ENCODE measurements at regions not wholly inside any gene's neighbourhood (a gene's known extent, or its start where the extent isn't known, plus 50 kb on each side); places are given as distances from the start of the nearest gene placed in this dataset.

- no peak for TF ChIP-seq TAF1 (IDR thresholded peaks at IDR 0.05; ENCODE audit: low read depth, low read length)
- no peak for TF ChIP-seq POLR2AphosphoS5 (IDR thresholded peaks at IDR 0.05; ENCODE audit: low read depth, low read length)
- no peak for TF ChIP-seq POLR2A (IDR thresholded peaks at IDR 0.05; ENCODE audit: low read depth, low read length)
- TF ChIP-seq SPI1 (IDR thresholded peaks at IDR 0.05; ENCODE audit: low read depth, low read length): no peak
- FAIRE-seq (no peak), DNase-seq (ENCODE audit: insufficient read length, low spot score) (no peak)
Observed at GRCh38 chr2:8231902-8232301, 450.0 kb upstream of the ID2 start.

GRCh38 chr2:8232871-8233270 is 449.0 kb upstream of the ID2 start:
- DNase-seq (ENCODE audit: insufficient read length, low spot score): no peak
- FAIRE-seq: no peak
- TF ChIP-seq SPI1 (IDR thresholded peaks at IDR 0.05; ENCODE audit: low read depth, low read length) (no peak), POLR2AphosphoS5 (IDR thresholded peaks at IDR 0.05; ENCODE audit: low read depth, low read length) (no peak), PAX5 (IDR thresholded peaks at IDR 0.05; ENCODE audit: insufficient read depth, low read length, severe bottlenecking) (no peak), POU2F2 (IDR thresholded peaks at IDR 0.05; ENCODE audit: low read depth, low read length) (no peak), POLR2A (IDR thresholded peaks at IDR 0.05; ENCODE audit: low read depth, low read length) (no peak), TAF1 (IDR thresholded peaks at IDR 0.05; ENCODE audit: low read depth, low read length) (no peak)

- TF ChIP-seq POLR2A (IDR thresholded peaks at IDR 0.05; ENCODE audit: low read depth, low read length) (no peak), SPI1 (IDR thresholded peaks at IDR 0.05; ENCODE audit: low read depth, low read length) (peak; percentile 63), PAX5 (IDR thresholded peaks at IDR 0.05; ENCODE audit: insufficient read depth, low read length, severe bottlenecking) (no peak), TAF1 (IDR thresholded peaks at IDR 0.05; ENCODE audit: low read depth, low read length) (no peak), POLR2AphosphoS5 (IDR thresholded peaks at IDR 0.05; ENCODE audit: low read depth, low read length) (no peak), POU2F2 (IDR thresholded peaks at IDR 0.05; ENCODE audit: low read depth, low read length) (no peak)
- no peak for FAIRE-seq
- DNase-seq (ENCODE audit: insufficient read length, low spot score): no peak
Observed at GRCh38 chr2:8234253-8234652, 447.6 kb upstream of the ID2 start.

- TF ChIP-seq POLR2AphosphoS5 (IDR thresholded peaks at IDR 0.05; ENCODE audit: low read depth, low read length) (no peak), POU2F2 (IDR thresholded peaks at IDR 0.05; ENCODE audit: low read depth, low read length) (peak; percentile 77), TAF1 (IDR thresholded peaks at IDR 0.05; ENCODE audit: low read depth, low read length) (no peak), POLR2A (IDR thresholded peaks at IDR 0.05; ENCODE audit: low read depth, low read length) (no peak), PAX5 (IDR thresholded peaks at IDR 0.05; ENCODE audit: insufficient read depth, low read length, severe bottlenecking) (peak; percentile 81)
- no peak for DNase-seq (ENCODE audit: insufficient read length, low spot score)
- FAIRE-seq: peak; percentile 99
Observed at GRCh38 chr2:8234757-8235374, 447.0 kb upstream of the ID2 start.

DNA sequence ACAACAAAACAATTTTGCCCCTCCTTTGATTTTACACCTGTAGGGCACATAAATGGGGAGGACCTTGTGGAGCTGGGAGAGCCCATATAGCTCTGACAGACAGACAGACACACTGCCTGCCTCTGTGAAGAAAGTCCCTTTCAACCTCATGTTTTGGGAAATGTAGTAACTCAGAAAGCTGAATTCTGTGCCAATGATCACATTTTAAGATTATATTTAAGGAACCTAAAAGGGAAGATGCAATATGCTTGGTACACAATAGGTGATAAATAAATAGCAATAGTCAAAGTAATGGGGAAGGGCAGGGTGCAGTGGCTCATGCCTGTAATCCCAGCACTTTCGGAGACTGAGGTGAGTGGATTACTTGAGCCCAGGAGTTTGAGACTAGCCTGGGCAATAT is 446.4 kb upstream of the ID2 start:
- DNase-seq (ENCODE audit: insufficient read length, low spot score) (no peak), FAIRE-seq (no peak)
- no peak for TF ChIP-seq POLR2AphosphoS5 (IDR thresholded peaks at IDR 0.05; ENCODE audit: low read depth, low read length)
- TF ChIP-seq SPI1 (IDR thresholded peaks at IDR 0.05; ENCODE audit: low read depth, low read length): no peak
- TF ChIP-seq POLR2A (IDR thresholded peaks at IDR 0.05; ENCODE audit: low read depth, low read length): no peak
- no peak for TF ChIP-seq POU2F2 (IDR thresholded peaks at IDR 0.05; ENCODE audit: low read depth, low read length)
- no peak for TF ChIP-seq TAF1 (IDR thresholded peaks at IDR 0.05; ENCODE audit: low read depth, low read length)
- TF ChIP-seq PAX5 (IDR thresholded peaks at IDR 0.05; ENCODE audit: insufficient read depth, low read length, severe bottlenecking): no peak

GRCh38 chr2:8236391-8236790 is 445.5 kb upstream of the ID2 start:
- DNase-seq (ENCODE audit: insufficient read length, low spot score): no peak
- TF ChIP-seq POLR2A (IDR thresholded peaks at IDR 0.05; ENCODE audit: low read depth, low read length) (no peak), POU2F2 (IDR thresholded peaks at IDR 0.05; ENCODE audit: low read depth, low read length) (no peak), PAX5 (IDR thresholded peaks at IDR 0.05; ENCODE audit: insufficient read depth, low read length, severe bottlenecking) (no peak), TAF1 (IDR thresholded peaks at IDR 0.05; ENCODE audit: low read depth, low read length) (no peak), POLR2AphosphoS5 (IDR thresholded peaks at IDR 0.05; ENCODE audit: low read depth, low read length) (no peak), SPI1 (IDR thresholded peaks at IDR 0.05; ENCODE audit: low read depth, low read length) (no peak)
- peak; percentile 9 for FAIRE-seq

DNA sequence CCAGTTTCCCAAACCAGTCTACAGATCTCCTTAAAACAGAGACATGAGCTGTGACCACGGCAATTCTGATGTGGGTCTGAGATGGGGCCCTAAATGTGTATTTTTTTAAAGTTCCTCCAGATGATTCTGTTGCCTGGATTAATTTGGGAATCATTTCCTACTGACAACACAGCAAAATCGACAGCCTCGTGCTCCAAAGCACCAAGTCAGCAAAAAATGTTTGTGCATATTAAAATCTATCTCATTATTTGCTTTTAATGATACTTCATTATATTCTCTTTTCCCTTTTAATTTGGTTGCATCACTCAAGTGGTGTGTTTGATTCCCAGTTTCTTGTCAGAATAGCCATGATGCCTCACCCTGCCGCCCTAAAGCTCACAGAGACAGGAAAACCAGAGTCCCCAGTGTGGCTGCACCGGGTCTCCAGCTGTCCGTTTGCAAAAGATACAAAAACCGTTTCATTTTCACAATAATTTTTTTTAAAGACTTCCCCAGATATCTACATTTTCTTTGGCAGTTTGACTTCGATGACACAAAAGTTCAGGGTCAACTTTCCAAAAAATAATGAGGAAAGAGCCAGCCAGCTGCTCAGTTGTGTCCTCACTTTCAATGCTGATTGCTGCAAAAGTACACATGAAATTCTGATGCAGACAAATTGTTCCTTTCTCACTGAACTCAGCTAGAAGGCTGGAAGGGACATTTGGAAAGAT is 443.2 kb upstream of the ID2 start:
- no peak for DNase-seq (ENCODE audit: insufficient read length, low spot score)

DNA sequence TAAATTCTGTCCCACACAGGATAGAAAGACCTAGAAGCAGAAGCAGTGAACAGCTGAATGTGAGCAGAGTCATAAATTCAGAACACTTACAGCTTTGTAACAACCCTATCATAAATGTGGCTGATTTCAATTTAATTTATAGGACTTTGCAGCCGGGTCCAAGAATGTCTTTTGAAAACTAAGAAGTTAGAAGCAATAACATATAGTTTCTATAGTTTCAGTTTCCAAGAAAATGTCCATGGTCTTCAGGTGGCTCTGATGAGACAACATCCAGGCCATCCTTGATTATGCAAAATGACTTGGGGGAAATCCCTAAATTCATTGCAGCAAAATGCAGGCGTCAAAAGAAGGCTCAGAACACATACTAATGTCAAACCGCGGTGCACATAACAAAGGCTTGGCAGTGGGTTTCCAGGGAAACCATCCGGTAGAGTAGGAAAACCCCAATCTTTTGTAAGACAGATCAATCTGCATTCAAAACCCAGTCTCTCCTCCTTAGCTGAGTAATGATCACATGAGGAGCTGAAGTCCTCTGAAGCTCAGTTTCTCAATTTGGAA is 442.2 kb upstream of the ID2 start:
- no peak for DNase-seq (ENCODE audit: insufficient read length, low spot score)
- FAIRE-seq: no peak
- TF ChIP-seq POU2F2 (IDR thresholded peaks at IDR 0.05; ENCODE audit: low read depth, low read length): peak; percentile 82
- TF ChIP-seq SPI1 (IDR thresholded peaks at IDR 0.05; ENCODE audit: low read depth, low read length): no peak
- TF ChIP-seq PAX5 (IDR thresholded peaks at IDR 0.05; ENCODE audit: insufficient read depth, low read length, severe bottlenecking): no peak

More for the DNA sequence above, 443.2 kb upstream of the ID2 start:
- TF ChIP-seq PAX5 (IDR thresholded peaks at IDR 0.05; ENCODE audit: insufficient read depth, low read length, severe bottlenecking): no peak
- TF ChIP-seq POLR2AphosphoS5 (IDR thresholded peaks at IDR 0.05; ENCODE audit: low read depth, low read length): no peak
- no peak for TF ChIP-seq POU2F2 (IDR thresholded peaks at IDR 0.05; ENCODE audit: low read depth, low read length)
- TF ChIP-seq POLR2A (IDR thresholded peaks at IDR 0.05; ENCODE audit: low read depth, low read length): no peak
- TF ChIP-seq TAF1 (IDR thresholded peaks at IDR 0.05; ENCODE audit: low read depth, low read length): no peak
- no peak for TF ChIP-seq SPI1 (IDR thresholded peaks at IDR 0.05; ENCODE audit: low read depth, low read length)
- no peak for FAIRE-seq

- DNase-seq (ENCODE audit: insufficient read length, low spot score) (no peak), FAIRE-seq (no peak)
- no peak for TF ChIP-seq POU2F2 (IDR thresholded peaks at IDR 0.05; ENCODE audit: low read depth, low read length)
- TF ChIP-seq PAX5 (IDR thresholded peaks at IDR 0.05; ENCODE audit: insufficient read depth, low read length, severe bottlenecking): no peak
- TF ChIP-seq POLR2A (IDR thresholded peaks at IDR 0.05; ENCODE audit: low read depth, low read length): no peak
- TF ChIP-seq POLR2AphosphoS5 (IDR thresholded peaks at IDR 0.05; ENCODE audit: low read depth, low read length): no peak
- TF ChIP-seq TAF1 (IDR thresholded peaks at IDR 0.05; ENCODE audit: low read depth, low read length): no peak
- no peak for TF ChIP-seq SPI1 (IDR thresholded peaks at IDR 0.05; ENCODE audit: low read depth, low read length)
Observed at GRCh38 chr2:8241317-8241716, 440.5 kb upstream of the ID2 start.

All from GM12891 (cell line).